HL-60 (cell line): ENCODE measurements at regions not wholly inside any gene's neighbourhood (a gene's known extent, or its start where the extent isn't known, plus 50 kb on each side); places are given as distances from the start of the nearest gene placed in this dataset.

ENCODE experiments used
- DNase-seq, 2 experiments: peaks; one replicate each; pipeline ENCODE4 v3.0.0-alpha.2; 2010 to 2020; ENCODE audit warnings: low read depth in 1 of 2, low spot score in 1 of 2
- H3K27ac ChIP-seq: fragments of 250-450 bp; sonication (Bioruptor Pico); replicated peaks from 2 replicates; pipeline ENCODE4 v1.5.1; 2020; ENCODE audit warnings: mild to moderate bottlenecking, moderate library complexity
- H3K27me3 ChIP-seq: fragments of 250-450 bp; sonication (Bioruptor Pico); 2 replicates; pipeline ENCODE4 v1.5.1; 2021; ENCODE audit warnings: mild to moderate bottlenecking, moderate library complexity; ENCODE audit not compliant: insufficient read depth, poor library complexity, severe bottlenecking
- H3K4me3 ChIP-seq: replicated peaks from 2 replicates; pipeline ENCODE4 v1.5.1; 2011; ENCODE audit warnings: mild to moderate bottlenecking, control low read depth, low read length; ENCODE audit not compliant: insufficient read depth
- CTCF ChIP-seq: IDR thresholded peaks from one replicate; pipeline ENCODE4 v1.5.1; 2011; ENCODE audit warnings: low read length, control low read depth, inconsistent platforms; ENCODE audit not compliant: insufficient read depth
- GABPA ChIP-seq: IDR thresholded peaks from 2 replicates; pipeline ENCODE4 v1.6.1; 2012; ENCODE audit warnings: low read depth
- POLR2AphosphoS5 ChIP-seq: IDR thresholded peaks from 2 replicates; pipeline ENCODE4 v1.6.1; 2012; ENCODE audit warnings: low read depth
- REST ChIP-seq: IDR thresholded peaks from 2 replicates; pipeline ENCODE4 v1.6.1; 2012; ENCODE audit warnings: low read depth; ENCODE audit not compliant: insufficient replicate concordance
- SPI1 ChIP-seq: IDR thresholded peaks from 2 replicates; pipeline ENCODE4 v1.6.1; 2012; ENCODE audit warnings: low read depth, mild to moderate bottlenecking, borderline replicate concordance

- Histone ChIP-seq H3K4me3 (no peak overlapping the region), H3K27ac (no peak overlapping the region), H3K27me3 (no peaks in the 10 kb centered on the region)
- no peak for TF ChIP-seq CTCF
- DNase-seq: no peak
Measured at GRCh38 chr4:11857881-11858280, 429.2 kb upstream of the HS3ST1 start.

GRCh38 chr4:11847167-11847566 lies 418.5 kb upstream of the HS3ST1 start:
- Histone ChIP-seq H3K4me3 (no peak overlapping the region), H3K27ac (no peak overlapping the region), H3K27me3 (no peaks in the 10 kb centered on the region)
- no peak for TF ChIP-seq CTCF
- TF ChIP-seq SPI1: no peak
- no peak for TF ChIP-seq POLR2AphosphoS5
- no peak for TF ChIP-seq REST
- TF ChIP-seq GABPA: no peak
- DNase-seq: no peak

GRCh38 chr4:11843927-11844326 lies 415.2 kb upstream of the HS3ST1 start:
- no peak overlapping the region for H3K4me3 ChIP-seq
- TF ChIP-seq CTCF (no peak), REST (no peak), GABPA (no peak), SPI1 (no peak), POLR2AphosphoS5 (no peak)
- H3K27me3 ChIP-seq: no peaks in the 10 kb centered on the region
- no peak overlapping the region for H3K27ac ChIP-seq
- DNase-seq: no peak

- H3K4me3 ChIP-seq: no peak overlapping the region
- H3K27ac ChIP-seq: no peak overlapping the region
- H3K27me3 ChIP-seq: no peaks in the 10 kb centered on the region
- no peak for DNase-seq
- TF ChIP-seq SPI1 (peak; percentile 50; the same call in 1 of the 2 replicates), GABPA (no peak)
Measured at GRCh38 chr4:11843340-11843739, 414.6 kb upstream of the HS3ST1 start.
